GM10248 (cell line): ENCODE measurements at regions not wholly inside any gene's neighbourhood (a gene's known extent, or its start where the extent isn't known, plus 50 kb on each side); places are given as distances from the start of the nearest gene placed in this dataset.
"Not testable (repeated sequence)": the region's sequence is repeated elsewhere in the genome, so short reads cannot be mapped to it uniquely, and the experiment has no call there.

ENCODE experiments used
- CTCF ChIA-PET: fragments of 300-600 bp; sonication (Branson Sonifier 250); formaldehyde crosslinking; extraction: SDS; loops from one replicate; lab custom pipeline; 2021; ENCODE audit warnings: antibody characterized with exemption; lab: Yijun Ruan, JAX
- POLR2A ChIA-PET: fragments of 350-650 bp; sonication (Branson Sonifier 250); formaldehyde crosslinking; extraction: SDS; loops from one replicate; lab custom pipeline; 2020; ENCODE audit warnings: antibody characterized with exemption; lab: Yijun Ruan, JAX
- DNase-seq: peaks from one replicate; pipeline ENCODE4 v3.0.0; 2012; ENCODE audit errors: extremely low spot score
- CTCF ChIP-seq: IDR thresholded peaks from 2 replicates; pipeline ENCODE4 v1.5.1; 2012; ENCODE audit warnings: mild to moderate bottlenecking, low read depth; ENCODE audit errors: extremely low read depth, missing control alignments, control extremely low read depth

GRCh38 chr3:51610708-51611107 is 60.3 kb upstream of the TEX264 start:
- TF ChIP-seq CTCF, result no peak
- POLR2A ChIA-PET, result no interaction called here
- DNase-seq, result no peak
- CTCF ChIA-PET, result no interaction called here

GRCh38 chr3:51617597-51617996 is 53.5 kb upstream of the TEX264 start:
- CTCF ChIA-PET, result interaction anchor here (1.2 kb wide), 1 partner anchor 10 kb away, joined by 3 read pairs; no protein-coding TSS in a partner anchor
- POLR2A ChIA-PET, result no interaction called here
- no peak for DNase-seq
- TF ChIP-seq CTCF, result no peak

- CTCF ChIA-PET, result interaction anchor here (1.2 kb wide), 2 partner anchors 10 to 52 kb away, joined by 3 read pairs; no protein-coding TSS in a partner anchor
- DNase-seq, POLR2A ChIA-PET: not testable (repeated sequence)
Measured at GRCh38 chr3:51618038-51618437, 53.0 kb upstream of the TEX264 start.

- CTCF ChIA-PET, result interaction anchor here (0.8 to 1.2 kb wide), 3 partner anchors 9 to 116 kb away, joined by 3 read pairs; no protein-coding TSS in a partner anchor
- POLR2A ChIA-PET, result no interaction called here
- no peak for DNase-seq
- TF ChIP-seq CTCF, result no peak
Measured at GRCh38 chr3:51618496-51618895, 52.6 kb upstream of the TEX264 start.

GRCh38 chr3:51619983-51620382 is 51.1 kb upstream of the TEX264 start:
- POLR2A ChIA-PET, result interaction anchor here (0.6 kb wide), 1 partner anchor 192 kb away, joined by 3 read pairs; no protein-coding TSS in a partner anchor
- CTCF ChIA-PET, result interaction anchor here (1.2 kb wide), 1 partner anchor 18 kb away, joined by 3 read pairs; no protein-coding TSS in a partner anchor
- DNase-seq, result no peak
- TF ChIP-seq CTCF, result no peak

GRCh38 chr3:51620543-51620942 is 50.5 kb upstream of the TEX264 start:
- ChIA-PET CTCF (interaction anchor here (1.2 kb wide), 1 partner anchor 18 kb away, joined by 3 read pairs; no protein-coding TSS in a partner anchor), POLR2A (no interaction called here)
- no peak for DNase-seq
- no peak for TF ChIP-seq CTCF

- ChIA-PET POLR2A (no interaction called here), CTCF (interaction anchor here (1.2 kb wide), 1 partner anchor 17 kb away, joined by 3 read pairs; no protein-coding TSS in a partner anchor)
- no peak for DNase-seq
- no peak for TF ChIP-seq CTCF
Measured at GRCh38 chr3:51621091-51621892, 49.8 kb upstream of the TEX264 start.
